Glutamatergic neuron (in vitro differentiated cells): ENCODE measurements at regions not wholly inside any gene's neighbourhood (a gene's known extent, or its start where the extent isn't known, plus 50 kb on each side); places are given as distances from the start of the nearest gene placed in this dataset.

Experiments used
- DNase-seq: peaks from one replicate; pipeline ENCODE4 v3.0.0; 2022
- H3K27ac Mint-ChIP-seq: one replicate; pipeline ENCODE4 v1.8.0; 2020; ENCODE audit warnings: mild to moderate bottlenecking, mixed read lengths, inconsistent platforms; ENCODE audit not compliant: unreplicated experiment
- H3K27me3 Mint-ChIP-seq: one replicate; pipeline ENCODE4 v1.8.0; 2020; ENCODE audit warnings: mild to moderate bottlenecking, moderate library complexity, mixed read lengths, inconsistent platforms; ENCODE audit not compliant: unreplicated experiment
- H3K36me3 Mint-ChIP-seq: one replicate; pipeline ENCODE4 v1.8.0; 2020; ENCODE audit warnings: mild to moderate bottlenecking, mixed read lengths, inconsistent platforms; ENCODE audit not compliant: unreplicated experiment
- H3K4me1 Mint-ChIP-seq: one replicate; pipeline ENCODE4 v1.8.0; 2020; ENCODE audit warnings: mild to moderate bottlenecking, low read depth, mixed read lengths, inconsistent platforms; ENCODE audit not compliant: unreplicated experiment
- H3K4me3 Mint-ChIP-seq: one replicate; pipeline ENCODE4 v1.8.0; 2020; ENCODE audit warnings: mild to moderate bottlenecking, mixed read lengths, inconsistent platforms; ENCODE audit not compliant: unreplicated experiment
- H3K9me3 Mint-ChIP-seq: one replicate; pipeline ENCODE4 v1.8.0; 2020; ENCODE audit warnings: mild to moderate bottlenecking, moderate library complexity, mixed read lengths, inconsistent platforms; ENCODE audit not compliant: unreplicated experiment
- CTCF ChIP-seq: fragments of 200-600 bp; sonication (generic); IDR thresholded peaks from one replicate; pipeline ENCODE4 v1.5.0; 2021; ENCODE audit not compliant: partially characterized antibody, unreplicated experiment

GRCh38 chr11:122307476-122308035, 191.5 kb upstream of the BLID start:
- Mint-ChIP-seq H3K27me3 (no peaks in the 10 kb centered on the region), H3K9me3 (no peaks in the 10 kb centered on the region), H3K4me3 (no peak overlapping the region), H3K27ac (no peak overlapping the region), H3K4me1 (no peaks in the 10 kb centered on the region), H3K36me3 (no peaks in the 10 kb centered on the region)
- no peak for DNase-seq
- no peak for TF ChIP-seq CTCF

DNA sequence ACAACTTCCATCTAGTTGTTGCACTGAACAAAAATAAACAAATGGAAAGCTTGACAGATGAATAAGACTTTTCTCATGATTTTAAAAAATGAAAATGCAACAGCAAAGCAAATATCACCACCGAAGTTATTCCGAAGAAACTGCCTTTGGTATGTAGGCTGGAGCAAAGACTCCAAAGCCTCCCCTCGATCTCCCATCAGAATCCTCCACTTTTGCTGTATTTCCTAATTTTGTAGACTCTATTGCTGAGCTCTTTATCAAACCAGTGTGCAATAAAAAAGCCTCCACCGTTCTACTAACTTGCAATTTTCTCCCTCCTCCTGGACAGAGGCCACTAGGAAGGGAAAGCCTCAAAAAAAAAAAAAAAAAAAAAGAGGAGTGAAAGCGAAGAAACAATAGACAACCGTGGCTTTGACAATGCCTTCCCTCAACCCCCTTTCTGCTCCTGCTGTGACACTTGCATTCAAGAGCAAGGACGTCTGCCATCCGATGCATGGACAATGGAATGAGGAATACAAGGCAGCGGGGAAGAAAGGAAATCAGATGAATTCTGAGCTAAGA, 190.9 kb upstream of the BLID start:
- Mint-ChIP-seq H3K4me3 (no peak overlapping the region), H3K4me1 (no peaks in the 10 kb centered on the region), H3K27ac (no peak overlapping the region), H3K36me3 (no peaks in the 10 kb centered on the region), H3K27me3 (no peaks in the 10 kb centered on the region), H3K9me3 (no peaks in the 10 kb centered on the region)
- TF ChIP-seq CTCF, result no peak
- no peak for DNase-seq

GRCh38 chr11:122305426-122306320, 189.7 kb upstream of the BLID start:
- no peak for TF ChIP-seq CTCF
- H3K27me3 Mint-ChIP-seq, result no peaks in the 10 kb centered on the region
- no peaks in the 10 kb centered on the region for H3K4me1 Mint-ChIP-seq
- no peak overlapping the region for H3K27ac Mint-ChIP-seq
- H3K9me3 Mint-ChIP-seq, result no peaks in the 10 kb centered on the region
- H3K4me3 Mint-ChIP-seq, result no peak overlapping the region
- no peaks in the 10 kb centered on the region for H3K36me3 Mint-ChIP-seq
- no peak for DNase-seq

DNA sequence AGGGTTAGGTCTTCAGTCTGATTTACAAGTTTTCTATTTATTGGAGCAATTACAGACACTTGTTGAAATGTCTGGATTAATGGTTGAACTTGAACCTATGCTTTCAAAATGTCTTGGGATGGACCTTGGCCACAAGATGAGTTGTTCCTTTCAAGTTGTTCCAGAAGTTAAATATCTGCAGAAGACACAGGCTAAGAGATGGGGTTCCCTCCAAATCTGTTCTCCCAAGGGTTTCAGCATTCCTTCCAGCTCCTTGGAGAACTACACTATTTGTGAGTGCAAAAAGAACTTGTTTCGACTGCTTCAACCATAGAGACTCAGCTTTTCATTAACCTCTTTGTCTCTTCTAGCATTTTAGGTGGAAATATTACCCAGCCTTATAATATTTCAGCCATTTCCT, 189.0 kb upstream of the BLID start:
- no peaks in the 10 kb centered on the region for H3K27me3 Mint-ChIP-seq
- no peak for TF ChIP-seq CTCF
- H3K4me1 Mint-ChIP-seq, result no peaks in the 10 kb centered on the region
- H3K27ac Mint-ChIP-seq, result no peak overlapping the region
- DNase-seq, result no peak
- H3K9me3 Mint-ChIP-seq, result no peaks in the 10 kb centered on the region
- H3K36me3 Mint-ChIP-seq, result peaks cover 3% of the 10 kb centered on the region
- H3K4me3 Mint-ChIP-seq, result no peak overlapping the region

GRCh38 chr11:122304306-122304705, 188.3 kb upstream of the BLID start:
- Mint-ChIP-seq H3K9me3 (no peaks in the 10 kb centered on the region), H3K4me1 (no peaks in the 10 kb centered on the region)
- no peak for TF ChIP-seq CTCF

More at GRCh38 chr11:122304306-122304705, 188.3 kb upstream of the BLID start:
- Mint-ChIP-seq H3K27me3 (no peaks in the 10 kb centered on the region), H3K4me3 (no peak overlapping the region), H3K36me3 (peaks cover 6% of the 10 kb centered on the region), H3K27ac (no peak overlapping the region)
- DNase-seq, result no peak
